ENCODE measurements at regions not wholly inside any gene's neighbourhood (a gene's known extent, or its start where the extent isn't known, plus 50 kb on each side); places are given as distances from the start of the nearest gene placed in this dataset.
"Not testable (repeated sequence)": the region's sequence is repeated elsewhere in the genome, so short reads cannot be mapped to it uniquely, and the experiment has no call there.

DNA sequence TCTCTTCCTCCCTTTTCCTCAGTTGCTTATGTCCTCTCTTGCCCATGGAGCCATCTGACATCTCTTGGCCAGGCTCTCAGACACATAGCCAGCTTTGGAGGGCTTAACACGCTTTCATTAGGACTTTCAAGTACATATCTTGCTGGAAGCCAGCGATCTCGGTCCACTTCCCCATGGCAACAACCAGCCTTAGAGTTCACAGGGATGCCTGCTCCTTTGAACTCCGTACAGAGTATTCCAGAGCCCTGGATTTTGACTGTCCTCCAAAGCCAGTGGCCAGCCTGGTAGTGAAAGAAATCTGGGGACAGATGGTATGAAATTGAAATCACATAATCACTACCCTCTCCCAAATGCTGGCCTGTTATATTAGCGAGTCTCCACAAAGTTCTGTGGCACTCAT is 370.5 kb upstream of the NPVF start:
- DNase-seq (ENCODE audit: extremely low spot score, unreplicated experiment) = no peak
- H3K27ac Mint-ChIP-seq = no peak overlapping the region
- TF ChIP-seq, protein P1, sequence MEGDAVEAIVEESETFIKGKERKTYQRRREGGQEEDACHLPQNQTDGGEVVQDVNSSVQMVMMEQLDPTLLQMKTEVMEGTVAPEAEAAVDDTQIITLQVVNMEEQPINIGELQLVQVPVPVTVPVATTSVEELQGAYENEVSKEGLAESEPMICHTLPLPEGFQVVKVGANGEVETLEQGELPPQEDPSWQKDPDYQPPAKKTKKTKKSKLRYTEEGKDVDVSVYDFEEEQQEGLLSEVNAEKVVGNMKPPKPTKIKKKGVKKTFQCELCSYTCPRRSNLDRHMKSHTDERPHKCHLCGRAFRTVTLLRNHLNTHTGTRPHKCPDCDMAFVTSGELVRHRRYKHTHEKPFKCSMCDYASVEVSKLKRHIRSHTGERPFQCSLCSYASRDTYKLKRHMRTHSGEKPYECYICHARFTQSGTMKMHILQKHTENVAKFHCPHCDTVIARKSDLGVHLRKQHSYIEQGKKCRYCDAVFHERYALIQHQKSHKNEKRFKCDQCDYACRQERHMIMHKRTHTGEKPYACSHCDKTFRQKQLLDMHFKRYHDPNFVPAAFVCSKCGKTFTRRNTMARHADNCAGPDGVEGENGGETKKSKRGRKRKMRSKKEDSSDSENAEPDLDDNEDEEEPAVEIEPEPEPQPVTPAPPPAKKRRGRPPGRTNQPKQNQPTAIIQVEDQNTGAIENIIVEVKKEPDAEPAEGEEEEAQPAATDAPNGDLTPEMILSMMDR (conservative IDR thresholded peaks at IDR 0.05) = no peak
- no peaks in the 10 kb centered on the region for H3K9me3 Mint-ChIP-seq
- H3K4me1 Mint-ChIP-seq (ENCODE audit: unreplicated experiment) = peaks cover 19% of the 10 kb centered on the region
- no peak overlapping the region for H3K4me3 Mint-ChIP-seq
- no peaks in the 10 kb centered on the region for H3K27me3 Mint-ChIP-seq
- H3K36me3 Mint-ChIP-seq = no peaks in the 10 kb centered on the region

DNA sequence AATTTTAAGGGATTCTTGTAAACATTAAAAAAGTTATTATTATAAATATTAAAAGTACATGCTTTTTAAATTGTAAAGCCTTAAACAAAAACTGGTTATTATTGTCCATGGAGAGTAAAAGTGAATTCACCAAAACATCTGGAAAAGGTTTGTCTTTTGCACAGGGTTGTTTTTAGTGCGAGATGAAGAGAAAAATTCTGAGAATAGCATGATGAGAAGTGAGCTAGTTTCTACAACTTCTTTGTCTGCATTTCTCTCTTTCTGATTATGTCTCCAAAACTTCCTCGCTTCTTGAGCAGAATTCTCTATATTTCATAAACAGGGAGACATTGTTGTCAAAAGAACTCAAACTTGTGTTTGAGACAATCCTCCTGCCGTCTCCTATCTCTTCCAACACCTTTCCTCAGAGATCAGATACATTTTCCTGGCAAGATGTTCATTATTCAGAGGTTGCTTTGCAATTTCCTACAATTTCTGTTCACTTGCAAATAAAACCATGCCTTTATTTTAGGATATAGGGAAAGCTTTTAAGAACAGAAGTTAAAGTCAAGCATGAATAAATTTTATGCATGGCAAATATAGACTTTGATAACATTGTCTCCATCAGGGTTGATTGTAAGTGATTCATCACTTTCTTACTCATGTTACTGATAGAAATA is 372.1 kb upstream of the NPVF start:
- no peak overlapping the region for H3K27ac Mint-ChIP-seq
- peaks cover 14% of the 10 kb centered on the region for H3K4me1 Mint-ChIP-seq (ENCODE audit: unreplicated experiment)
- TF ChIP-seq, protein P1 (conservative IDR thresholded peaks at IDR 0.05) = no peak
- H3K4me3 Mint-ChIP-seq = no peak overlapping the region
- no peaks in the 10 kb centered on the region for H3K27me3 Mint-ChIP-seq
- no peak for DNase-seq (ENCODE audit: extremely low spot score, unreplicated experiment)
- H3K9me3 Mint-ChIP-seq = no peaks in the 10 kb centered on the region
- no peaks in the 10 kb centered on the region for H3K36me3 Mint-ChIP-seq

DNA sequence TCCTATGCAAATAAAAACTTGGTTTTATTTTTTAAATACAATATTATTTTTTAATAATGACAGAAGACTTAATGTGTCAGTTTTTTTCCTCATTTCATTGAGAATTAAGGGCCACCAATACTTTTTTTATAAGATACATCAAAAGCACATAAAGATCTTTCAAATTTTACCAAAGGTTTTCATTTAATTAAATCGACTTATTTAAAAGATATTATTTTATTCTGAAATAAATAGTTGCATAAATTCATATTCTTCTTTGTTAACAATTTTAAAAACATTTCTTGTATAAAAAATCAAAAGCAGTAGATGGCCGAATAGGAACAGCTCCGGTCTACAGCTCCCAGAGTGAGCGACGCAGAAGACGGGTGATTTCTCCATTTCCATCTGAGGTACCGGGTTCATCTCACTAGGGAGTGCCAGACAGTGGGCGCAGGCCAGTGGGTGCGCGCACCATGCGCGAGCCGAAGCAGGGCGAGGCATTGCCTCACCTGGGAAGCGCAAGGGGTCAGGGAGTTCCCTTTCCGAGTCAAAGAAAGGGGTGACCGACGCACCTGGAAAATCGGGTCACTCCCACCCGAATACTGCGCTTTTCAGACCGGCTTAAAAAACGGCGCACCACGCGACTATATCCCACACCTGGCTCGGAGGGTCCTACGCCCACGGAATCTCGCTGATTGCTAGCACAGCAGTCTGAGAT is 374.6 kb upstream of the NPVF start:
- not testable (repeated sequence) for H3K4me1 Mint-ChIP-seq (ENCODE audit: unreplicated experiment); H3K36me3 Mint-ChIP-seq; H3K9me3 Mint-ChIP-seq; DNase-seq (ENCODE audit: extremely low spot score, unreplicated experiment); H3K27me3 Mint-ChIP-seq
- Mint-ChIP-seq H3K27ac (peak overlapping the region; percentile 18), H3K4me3 (peak overlapping the region; percentile 78)

DNA sequence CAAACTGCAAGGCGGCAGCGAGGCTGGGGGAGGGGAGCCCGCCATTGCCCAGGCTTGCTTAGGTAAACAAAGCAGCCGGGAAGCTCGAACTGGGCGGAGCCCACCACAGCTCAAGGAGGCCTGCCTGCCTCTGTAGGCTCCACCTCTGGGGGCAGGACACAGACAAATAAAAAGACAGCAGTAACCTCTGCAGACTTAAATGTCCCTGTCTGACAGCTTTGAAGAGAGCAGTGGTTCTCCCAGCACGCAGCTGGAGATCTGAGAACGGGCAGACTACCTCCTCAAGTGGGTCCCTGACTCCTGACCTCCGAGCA is 375.1 kb upstream of the NPVF start:
- not testable (repeated sequence) for H3K36me3 Mint-ChIP-seq; H3K4me1 Mint-ChIP-seq (ENCODE audit: unreplicated experiment); H3K27ac Mint-ChIP-seq; H3K9me3 Mint-ChIP-seq; DNase-seq (ENCODE audit: extremely low spot score, unreplicated experiment); H3K27me3 Mint-ChIP-seq
- H3K4me3 Mint-ChIP-seq = peak overlapping the region; percentile 78

DNA sequence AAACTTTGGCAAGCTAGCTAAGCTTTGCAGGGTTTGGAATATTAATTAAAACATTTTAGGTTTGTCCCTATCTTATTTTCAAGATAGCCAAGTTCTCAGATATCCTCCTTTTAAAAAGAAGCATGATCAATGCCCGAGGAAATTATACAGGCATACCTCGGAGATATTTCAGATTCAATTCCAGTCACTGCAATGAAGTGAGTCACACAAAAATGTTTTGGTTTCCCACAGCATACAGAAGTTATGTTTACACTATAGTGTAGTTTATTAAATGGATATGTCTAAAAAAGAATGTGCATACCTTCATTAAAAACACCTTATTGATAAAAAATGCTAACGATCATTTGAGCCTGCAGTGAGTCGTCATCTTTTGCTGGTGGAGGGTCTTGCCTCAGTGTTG is 382.9 kb upstream of the NPVF start:
- no peak for DNase-seq (ENCODE audit: extremely low spot score, unreplicated experiment)
- Mint-ChIP-seq H3K27me3 (peaks cover 3% of the 10 kb centered on the region), H3K36me3 (no peaks in the 10 kb centered on the region), H3K27ac (no peak overlapping the region), H3K4me3 (no peak overlapping the region), H3K9me3 (peaks cover 15% of the 10 kb centered on the region), H3K4me1 (ENCODE audit: unreplicated experiment) (peaks cover 6% of the 10 kb centered on the region)
- TF ChIP-seq, protein P1 (conservative IDR thresholded peaks at IDR 0.05) = no peak

DNA sequence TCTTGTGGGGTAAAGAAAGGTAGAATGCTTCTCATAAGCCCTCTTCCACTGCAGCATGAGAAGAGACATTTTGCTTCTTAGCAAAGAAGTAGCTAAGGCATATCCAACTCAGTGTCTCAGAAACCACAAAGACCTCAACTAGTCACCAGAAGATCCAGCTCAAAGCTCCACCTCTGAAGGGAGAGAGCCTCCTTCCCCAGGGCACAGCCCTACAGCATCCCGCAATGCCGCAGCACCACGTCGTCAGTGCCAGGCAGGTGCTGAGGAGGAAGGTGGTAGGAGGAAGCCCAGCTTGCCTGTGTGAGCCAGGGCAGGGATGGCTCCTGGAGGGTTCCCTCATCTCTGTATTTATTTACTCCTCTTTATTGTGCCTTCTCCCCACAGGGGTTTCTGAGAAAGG is 385.6 kb upstream of the NPVF start:
- TF ChIP-seq, protein P1 (conservative IDR thresholded peaks at IDR 0.05) = no peak
- peaks cover 3% of the 10 kb centered on the region for H3K27me3 Mint-ChIP-seq
- no peak for DNase-seq (ENCODE audit: extremely low spot score, unreplicated experiment)
- H3K27ac Mint-ChIP-seq = no peak overlapping the region
- H3K9me3 Mint-ChIP-seq = peaks cover 15% of the 10 kb centered on the region
- H3K36me3 Mint-ChIP-seq = no peaks in the 10 kb centered on the region
- peaks cover 12% of the 10 kb centered on the region for H3K4me1 Mint-ChIP-seq (ENCODE audit: unreplicated experiment)
- H3K4me3 Mint-ChIP-seq = no peak overlapping the region
